ENCODE measurements at regions not wholly inside any gene's neighbourhood (a gene's known extent, or its start where the extent isn't known, plus 50 kb on each side); places are given as distances from the start of the nearest gene placed in this dataset.

GRCh38 chr6:50289366-50289765 is 239.6 kb upstream of the DEFB112 start:
- H3K27me3 Mint-ChIP-seq: no peaks in the 10 kb centered on the region
- H3K36me3 Mint-ChIP-seq (ENCODE audit: insufficient read depth): no peaks in the 10 kb centered on the region
- no peak for TF ChIP-seq CTCF (IDR thresholded peaks at IDR 0.05; ENCODE audit: unreplicated experiment)
- H3K27ac Mint-ChIP-seq: no peak overlapping the region
- no peak for DNase-seq (ENCODE audit: low spot score, unreplicated experiment)
- H3K4me3 Mint-ChIP-seq (ENCODE audit: low read depth): no peak overlapping the region
- peaks cover 7% of the 10 kb centered on the region for H3K4me1 Mint-ChIP-seq (ENCODE audit: low read depth)
- H3K9me3 Mint-ChIP-seq (ENCODE audit: low read depth): no peaks in the 10 kb centered on the region

- no peak overlapping the region for H3K27ac Mint-ChIP-seq
- peaks cover 2% of the 10 kb centered on the region for H3K9me3 Mint-ChIP-seq (ENCODE audit: low read depth)
- TF ChIP-seq CTCF (IDR thresholded peaks at IDR 0.05; ENCODE audit: unreplicated experiment): no peak
- H3K4me3 Mint-ChIP-seq (ENCODE audit: low read depth): no peak overlapping the region
- no peak for DNase-seq (ENCODE audit: low spot score, unreplicated experiment)
- H3K27me3 Mint-ChIP-seq: no peaks in the 10 kb centered on the region
- peaks cover 4% of the 10 kb centered on the region for H3K4me1 Mint-ChIP-seq (ENCODE audit: low read depth)
- H3K36me3 Mint-ChIP-seq (ENCODE audit: insufficient read depth): no peaks in the 10 kb centered on the region
Observed at GRCh38 chr6:50301307-50301706, 251.6 kb upstream of the DEFB112 start.

GRCh38 chr6:50305660-50306059 is 255.9 kb upstream of the DEFB112 start:
- TF ChIP-seq CTCF (IDR thresholded peaks at IDR 0.05; ENCODE audit: unreplicated experiment): no peak
- Mint-ChIP-seq H3K4me1 (ENCODE audit: low read depth) (no peaks in the 10 kb centered on the region), H3K27ac (no peak overlapping the region), H3K36me3 (ENCODE audit: insufficient read depth) (no peaks in the 10 kb centered on the region), H3K27me3 (no peaks in the 10 kb centered on the region), H3K9me3 (ENCODE audit: low read depth) (peaks cover 2% of the 10 kb centered on the region), H3K4me3 (ENCODE audit: low read depth) (no peak overlapping the region)
- DNase-seq (ENCODE audit: low spot score, unreplicated experiment): no peak

- Mint-ChIP-seq H3K4me3 (ENCODE audit: low read depth) (no peak overlapping the region), H3K36me3 (ENCODE audit: insufficient read depth) (no peaks in the 10 kb centered on the region), H3K27ac (no peak overlapping the region), H3K27me3 (no peaks in the 10 kb centered on the region), H3K4me1 (ENCODE audit: low read depth) (peaks cover 2% of the 10 kb centered on the region), H3K9me3 (ENCODE audit: low read depth) (peaks cover 2% of the 10 kb centered on the region)
- DNase-seq (ENCODE audit: low spot score, unreplicated experiment): no peak
- no peak for TF ChIP-seq CTCF (IDR thresholded peaks at IDR 0.05; ENCODE audit: unreplicated experiment)
Observed at GRCh38 chr6:50318536-50318935, 268.8 kb upstream of the DEFB112 start.

- no peak for TF ChIP-seq CTCF (IDR thresholded peaks at IDR 0.05; ENCODE audit: unreplicated experiment)
- no peaks in the 10 kb centered on the region for H3K27me3 Mint-ChIP-seq
- H3K36me3 Mint-ChIP-seq (ENCODE audit: insufficient read depth): no peaks in the 10 kb centered on the region
- no peak overlapping the region for H3K4me3 Mint-ChIP-seq (ENCODE audit: low read depth)
- no peak for DNase-seq (ENCODE audit: low spot score, unreplicated experiment)
- H3K4me1 Mint-ChIP-seq (ENCODE audit: low read depth): no peaks in the 10 kb centered on the region
- H3K9me3 Mint-ChIP-seq (ENCODE audit: low read depth): peaks cover 4% of the 10 kb centered on the region
- H3K27ac Mint-ChIP-seq: no peak overlapping the region
Observed at GRCh38 chr6:50330347-50330746, 280.6 kb upstream of the DEFB112 start.
